ENCODE measurements at regions not wholly inside any gene's neighbourhood (a gene's known extent, or its start where the extent isn't known, plus 50 kb on each side); places are given as distances from the start of the nearest gene placed in this dataset.

- no peak overlapping the region for H3K9ac ChIP-seq (ENCODE audit: low read length)
- TF ChIP-seq EZH2 (optimal IDR thresholded peaks at IDR 0.05; ENCODE audit: low read depth, low read length): no peak
- TF ChIP-seq EZH2phosphoT487 (IDR thresholded peaks at IDR 0.05; ENCODE audit: low read length): no peak
- no peak for TF ChIP-seq CTCF (IDR thresholded peaks at IDR 0.05; ENCODE audit: low read length)
- H4K20me1 ChIP-seq (ENCODE audit: insufficient read depth, low read length): no peaks in the 10 kb centered on the region
- no peaks in the 10 kb centered on the region for H3K9me3 ChIP-seq (replicated peaks; ENCODE audit: insufficient read depth, low read length)
- no peaks in the 10 kb centered on the region for H3K9me2 ChIP-seq (replicated peaks; ENCODE audit: insufficient read depth, low read length)
- no peak overlapping the region for H2AFZ ChIP-seq (ENCODE audit: low read length)
- H3K4me1 ChIP-seq (ENCODE audit: low read length): peaks cover 8% of the 10 kb centered on the region
- H3K4me3 ChIP-seq (ENCODE audit: low read length): no peak overlapping the region
- no peak for DNase-seq
- no peak overlapping the region for H3K4me2 ChIP-seq (ENCODE audit: low read depth, low read length)
- no peak overlapping the region for H3K27ac ChIP-seq (ENCODE audit: low read length)
- no peaks in the 10 kb centered on the region for H3K36me3 ChIP-seq (replicated peaks; ENCODE audit: insufficient read depth, low read length)
- no peaks in the 10 kb centered on the region for H3K27me3 ChIP-seq (replicated peaks; ENCODE audit: insufficient read depth, low read length)
- no peaks in the 10 kb centered on the region for H3F3A ChIP-seq (ENCODE audit: insufficient read depth, low read length)
- H3K79me2 ChIP-seq (ENCODE audit: low read length): no peaks in the 10 kb centered on the region
These were observed 436.4 kb upstream of the CDH4 start for GRCh38 chr20:60815656-60816055.

GRCh38 chr20:60816901-60817300, 435.2 kb upstream of the CDH4 start:
- no peaks in the 10 kb centered on the region for H3K36me3 ChIP-seq (replicated peaks; ENCODE audit: insufficient read depth, low read length)
- H3K4me3 ChIP-seq (ENCODE audit: low read length): no peak overlapping the region
- no peaks in the 10 kb centered on the region for H3K9me2 ChIP-seq (replicated peaks; ENCODE audit: insufficient read depth, low read length)
- H3K4me1 ChIP-seq (ENCODE audit: low read length): peaks cover 10% of the 10 kb centered on the region
- no peak for DNase-seq
- no peak overlapping the region for H3K27ac ChIP-seq (ENCODE audit: low read length)
- TF ChIP-seq EZH2phosphoT487 (IDR thresholded peaks at IDR 0.05; ENCODE audit: low read length) (no peak), EZH2 (optimal IDR thresholded peaks at IDR 0.05; ENCODE audit: low read depth, low read length) (no peak), CTCF (IDR thresholded peaks at IDR 0.05; ENCODE audit: low read length) (no peak)
- no peaks in the 10 kb centered on the region for H3K79me2 ChIP-seq (ENCODE audit: low read length)
- no peak overlapping the region for H3K9ac ChIP-seq (ENCODE audit: low read length)
- H3F3A ChIP-seq (ENCODE audit: insufficient read depth, low read length): no peaks in the 10 kb centered on the region
- H3K27me3 ChIP-seq (replicated peaks; ENCODE audit: insufficient read depth, low read length): no peaks in the 10 kb centered on the region
- no peak overlapping the region for H2AFZ ChIP-seq (ENCODE audit: low read length)
- no peaks in the 10 kb centered on the region for H4K20me1 ChIP-seq (ENCODE audit: insufficient read depth, low read length)
- no peak overlapping the region for H3K4me2 ChIP-seq (ENCODE audit: low read depth, low read length)
- H3K9me3 ChIP-seq (replicated peaks; ENCODE audit: insufficient read depth, low read length): no peaks in the 10 kb centered on the region

GRCh38 chr20:60817891-60818290, 434.2 kb upstream of the CDH4 start:
- Histone ChIP-seq H3K79me2 (ENCODE audit: low read length) (no peaks in the 10 kb centered on the region), H3K27ac (ENCODE audit: low read length) (no peak overlapping the region), H3K4me2 (ENCODE audit: low read depth, low read length) (no peak overlapping the region), H3F3A (ENCODE audit: insufficient read depth, low read length) (no peaks in the 10 kb centered on the region), H4K20me1 (ENCODE audit: insufficient read depth, low read length) (no peaks in the 10 kb centered on the region), H3K27me3 (replicated peaks; ENCODE audit: insufficient read depth, low read length) (no peaks in the 10 kb centered on the region), H3K4me1 (ENCODE audit: low read length) (peaks cover 10% of the 10 kb centered on the region), H3K9ac (ENCODE audit: low read length) (no peak overlapping the region), H3K4me3 (ENCODE audit: low read length) (no peak overlapping the region), H3K36me3 (replicated peaks; ENCODE audit: insufficient read depth, low read length) (no peaks in the 10 kb centered on the region), H3K9me3 (replicated peaks; ENCODE audit: insufficient read depth, low read length) (no peaks in the 10 kb centered on the region), H2AFZ (ENCODE audit: low read length) (no peak overlapping the region), H3K9me2 (replicated peaks; ENCODE audit: insufficient read depth, low read length) (no peaks in the 10 kb centered on the region)
- no peak for DNase-seq
- no peak for TF ChIP-seq EZH2phosphoT487 (IDR thresholded peaks at IDR 0.05; ENCODE audit: low read length)
- no peak for TF ChIP-seq EZH2 (optimal IDR thresholded peaks at IDR 0.05; ENCODE audit: low read depth, low read length)
- no peak for TF ChIP-seq CTCF (IDR thresholded peaks at IDR 0.05; ENCODE audit: low read length)
